ENCODE measurements at regions not wholly inside any gene's neighbourhood (a gene's known extent, or its start where the extent isn't known, plus 50 kb on each side); places are given as distances from the start of the nearest gene placed in this dataset.

DNA sequence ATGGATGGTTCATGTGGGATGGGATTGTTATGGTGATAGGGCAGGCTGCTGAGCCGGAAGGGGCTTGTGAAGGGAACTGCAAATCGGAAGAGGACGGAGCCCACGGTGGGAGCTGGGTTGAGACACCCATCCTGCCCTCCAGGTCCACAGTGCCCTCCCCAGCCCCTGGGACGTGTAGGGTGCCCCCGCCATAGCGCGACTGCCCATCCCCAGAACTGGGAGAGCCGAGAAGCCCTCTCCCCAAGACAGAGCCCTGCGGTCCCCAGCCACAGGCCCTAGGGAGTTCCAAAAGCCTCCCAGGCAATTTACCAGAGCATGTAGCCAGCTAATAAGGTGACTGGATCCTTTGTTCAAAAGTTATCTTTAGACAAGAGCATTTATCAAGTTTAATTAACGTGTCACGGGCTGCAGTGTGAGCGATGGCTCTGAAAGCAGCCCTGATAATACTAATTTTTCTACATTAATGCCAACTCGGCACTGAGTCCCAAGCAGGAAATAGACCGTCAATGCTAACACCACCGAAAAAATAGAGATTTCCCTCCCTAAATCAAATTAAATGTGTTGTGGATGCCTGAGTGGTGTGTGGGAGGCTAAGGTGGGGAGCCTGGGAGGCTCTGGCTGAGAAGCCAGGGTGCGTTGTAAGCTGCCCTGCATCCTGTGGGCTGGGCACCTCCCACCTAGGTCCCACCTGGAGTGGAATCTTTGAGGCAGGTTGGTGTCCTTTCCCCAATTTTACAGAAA, 76.8 kb upstream of the RTL6 start:
- DNase-seq (ENCODE audit: extremely low read depth in 1 of 4, low spot score in 3 of 4) (no peak), ATAC-seq (no peak), FAIRE-seq (no peak)
- Histone ChIP-seq H2AFZ (ENCODE audit: low read depth, low read length) (no peak overlapping the region), H3K9me3 (replicated peaks; ENCODE audit: control insufficient read depth, insufficient read depth, low read depth, low read length) (no peaks in the 10 kb centered on the region), H3K27ac (ENCODE audit: extremely low read depth, low read depth, low read length) (no peak overlapping the region), H3K4me3 (no peak overlapping the region), H3K79me2 (ENCODE audit: control insufficient read depth, insufficient read depth, low read length) (no peaks in the 10 kb centered on the region), H3K27me3 (ENCODE audit: control insufficient read depth in 2 of 2, insufficient read depth in 2 of 2, low read length in 2 of 2) (peaks cover 2 to 60% of the 10 kb centered on the region in 2 experiments; a peak in 4 of 5 replicates), H3K4me1 (replicated peaks in 1 of 2; ENCODE audit: control insufficient read depth in 2 of 2, insufficient read depth in 2 of 2, low read length in 2 of 2) (peaks cover 0 to 5% of the 10 kb centered on the region in 2 experiments; a peak in 1 of 5 replicates), H3K9ac (ENCODE audit: insufficient read depth in 1 of 2, low read depth in 2 of 2, low read length in 2 of 2) (no peak overlapping the region), H3K4me2 (ENCODE audit: insufficient read depth, low read length) (no peak overlapping the region), H3K36me3 (ENCODE audit: control insufficient read depth, insufficient read depth, low read length) (no peaks in the 10 kb centered on the region), H3K9me1 (ENCODE audit: control insufficient read depth, insufficient read depth, low read length) (no peaks in the 10 kb centered on the region), H4K20me1 (replicated peaks; ENCODE audit: control insufficient read depth, insufficient read depth, low read length) (no peaks in the 10 kb centered on the region)
- in situ Hi-C loops (cut with MboI) (no loop called here), intact Hi-C loops (cut with micrococcal nuclease) (no loop called here)
- WGBS (ENCODE audit: insufficient coverage, low coverage, missing lambda C conversion rate): 0% methylated on average over 15 of the region's 17 CpGs
- TF ChIP-seq KDM1A (IDR thresholded peaks at IDR 0.05) (no peak), ZNF431 (CRISPR knock-in tag; IDR thresholded peaks at IDR 0.05) (no peak), ZNF668 (CRISPR knock-in tag; IDR thresholded peaks at IDR 0.05) (no peak), LCOR (CRISPR knock-in tag; IDR thresholded peaks at IDR 0.05) (no peak), NFE2L1 (tag; IDR thresholded peaks at IDR 0.05; ENCODE audit: borderline replicate concordance, low read depth) (no peak)
- CTCF ChIA-PET (ENCODE audit: low intra/inter-chr PET ratio): no interaction called here
- BruUV-seq (replicated peaks): no TSS peak
- POLR2A ChIA-PET: no interaction called here

DNA sequence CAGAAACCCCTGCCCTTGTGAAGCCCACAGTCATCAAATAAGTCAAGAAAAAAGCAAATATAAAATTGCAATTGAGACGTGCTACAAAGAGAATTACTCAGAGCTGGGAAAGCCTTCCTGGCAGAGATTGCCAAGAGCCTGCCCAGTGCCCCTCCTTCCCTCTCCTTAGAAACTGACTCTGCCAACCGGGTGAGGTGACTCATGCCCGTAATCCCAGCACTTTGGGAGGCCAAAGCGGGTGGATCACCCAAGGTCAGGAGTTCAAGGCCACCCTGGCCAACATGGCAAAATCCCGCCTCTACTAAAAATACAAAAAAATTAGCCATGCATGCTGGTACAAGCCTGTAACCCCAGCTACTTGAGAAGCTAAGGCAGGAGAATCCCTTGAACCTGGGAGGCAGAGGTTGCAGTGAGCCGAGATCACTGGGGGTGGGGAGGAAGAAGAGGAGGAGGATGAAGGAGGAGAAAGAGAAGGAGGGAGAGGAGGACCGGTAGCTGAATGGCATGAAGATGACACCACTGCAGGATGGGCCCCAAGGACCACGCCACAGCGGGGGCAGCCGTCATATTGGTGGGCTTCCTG, 76.1 kb upstream of the RTL6 start:
- no peaks in the 10 kb centered on the region for H3K36me3 ChIP-seq (ENCODE audit: control insufficient read depth, insufficient read depth, low read length)
- H3K4me3 ChIP-seq: no peak overlapping the region
- no peak overlapping the region for H2AFZ ChIP-seq (ENCODE audit: low read depth, low read length)
- in situ Hi-C loops (cut with MboI): no loop called here
- ChIA-PET POLR2A (no interaction called here), CTCF (ENCODE audit: low intra/inter-chr PET ratio) (no interaction called here)
- no peak for DNase-seq (ENCODE audit: extremely low read depth in 1 of 4, low spot score in 3 of 4)
- no TSS peak for BruUV-seq (replicated peaks)
- H3K9me1 ChIP-seq (ENCODE audit: control insufficient read depth, insufficient read depth, low read length): no peaks in the 10 kb centered on the region
- no peaks in the 10 kb centered on the region for H3K9me3 ChIP-seq (replicated peaks; ENCODE audit: control insufficient read depth, insufficient read depth, low read depth, low read length)
- H3K4me1 ChIP-seq (replicated peaks in 1 of 2; ENCODE audit: control insufficient read depth in 2 of 2, insufficient read depth in 2 of 2, low read length in 2 of 2): peaks cover 0 to 5% of the 10 kb centered on the region in 2 experiments; a peak in 2 of 5 replicates
- no peaks in the 10 kb centered on the region for H4K20me1 ChIP-seq (replicated peaks; ENCODE audit: control insufficient read depth, insufficient read depth, low read length)
- intact Hi-C loops (cut with micrococcal nuclease): no loop called here
- H3K79me2 ChIP-seq (ENCODE audit: control insufficient read depth, insufficient read depth, low read length): no peaks in the 10 kb centered on the region
- no peak overlapping the region for H3K9ac ChIP-seq (ENCODE audit: insufficient read depth in 1 of 2, low read depth in 2 of 2, low read length in 2 of 2)
- H3K27ac ChIP-seq (ENCODE audit: extremely low read depth, low read depth, low read length): no peak overlapping the region
- no peak for ATAC-seq
- no peak for FAIRE-seq
- no peak overlapping the region for H3K4me2 ChIP-seq (ENCODE audit: insufficient read depth, low read length)
- WGBS (ENCODE audit: insufficient coverage, low coverage, missing lambda C conversion rate): 0% methylated on average over 5 of the region's 10 CpGs
- H3K27me3 ChIP-seq (ENCODE audit: control insufficient read depth in 2 of 2, insufficient read depth in 2 of 2, low read length in 2 of 2): peaks cover 2 to 55% of the 10 kb centered on the region in 2 experiments; a peak in 4 of 5 replicates
- no peak for TF ChIP-seq ILK (tag; IDR thresholded peaks at IDR 0.05; ENCODE audit: borderline replicate concordance, low read depth)
- TF ChIP-seq, protein P1, sequence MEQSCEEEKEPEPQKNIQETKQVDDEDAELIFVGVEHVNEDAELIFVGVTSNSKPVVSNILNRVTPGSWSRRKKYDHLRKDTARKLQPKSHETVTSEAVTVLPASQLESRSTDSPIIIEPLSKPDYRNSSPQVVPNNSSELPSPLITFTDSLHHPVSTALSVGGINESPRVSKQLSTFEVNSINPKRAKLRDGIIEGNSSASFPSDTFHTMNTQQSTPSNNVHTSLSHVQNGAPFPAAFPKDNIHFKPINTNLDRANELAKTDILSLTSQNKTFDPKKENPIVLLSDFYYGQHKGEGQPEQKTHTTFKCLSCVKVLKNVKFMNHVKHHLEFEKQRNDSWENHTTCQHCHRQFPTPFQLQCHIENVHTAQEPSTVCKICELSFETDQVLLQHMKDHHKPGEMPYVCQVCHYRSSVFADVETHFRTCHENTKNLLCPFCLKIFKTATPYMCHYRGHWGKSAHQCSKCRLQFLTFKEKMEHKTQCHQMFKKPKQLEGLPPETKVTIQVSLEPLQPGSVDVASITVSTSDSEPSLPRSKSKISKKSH (CRISPR knock-in tag; IDR thresholded peaks at IDR 0.05): no peak
- TF ChIP-seq, protein P2, sequence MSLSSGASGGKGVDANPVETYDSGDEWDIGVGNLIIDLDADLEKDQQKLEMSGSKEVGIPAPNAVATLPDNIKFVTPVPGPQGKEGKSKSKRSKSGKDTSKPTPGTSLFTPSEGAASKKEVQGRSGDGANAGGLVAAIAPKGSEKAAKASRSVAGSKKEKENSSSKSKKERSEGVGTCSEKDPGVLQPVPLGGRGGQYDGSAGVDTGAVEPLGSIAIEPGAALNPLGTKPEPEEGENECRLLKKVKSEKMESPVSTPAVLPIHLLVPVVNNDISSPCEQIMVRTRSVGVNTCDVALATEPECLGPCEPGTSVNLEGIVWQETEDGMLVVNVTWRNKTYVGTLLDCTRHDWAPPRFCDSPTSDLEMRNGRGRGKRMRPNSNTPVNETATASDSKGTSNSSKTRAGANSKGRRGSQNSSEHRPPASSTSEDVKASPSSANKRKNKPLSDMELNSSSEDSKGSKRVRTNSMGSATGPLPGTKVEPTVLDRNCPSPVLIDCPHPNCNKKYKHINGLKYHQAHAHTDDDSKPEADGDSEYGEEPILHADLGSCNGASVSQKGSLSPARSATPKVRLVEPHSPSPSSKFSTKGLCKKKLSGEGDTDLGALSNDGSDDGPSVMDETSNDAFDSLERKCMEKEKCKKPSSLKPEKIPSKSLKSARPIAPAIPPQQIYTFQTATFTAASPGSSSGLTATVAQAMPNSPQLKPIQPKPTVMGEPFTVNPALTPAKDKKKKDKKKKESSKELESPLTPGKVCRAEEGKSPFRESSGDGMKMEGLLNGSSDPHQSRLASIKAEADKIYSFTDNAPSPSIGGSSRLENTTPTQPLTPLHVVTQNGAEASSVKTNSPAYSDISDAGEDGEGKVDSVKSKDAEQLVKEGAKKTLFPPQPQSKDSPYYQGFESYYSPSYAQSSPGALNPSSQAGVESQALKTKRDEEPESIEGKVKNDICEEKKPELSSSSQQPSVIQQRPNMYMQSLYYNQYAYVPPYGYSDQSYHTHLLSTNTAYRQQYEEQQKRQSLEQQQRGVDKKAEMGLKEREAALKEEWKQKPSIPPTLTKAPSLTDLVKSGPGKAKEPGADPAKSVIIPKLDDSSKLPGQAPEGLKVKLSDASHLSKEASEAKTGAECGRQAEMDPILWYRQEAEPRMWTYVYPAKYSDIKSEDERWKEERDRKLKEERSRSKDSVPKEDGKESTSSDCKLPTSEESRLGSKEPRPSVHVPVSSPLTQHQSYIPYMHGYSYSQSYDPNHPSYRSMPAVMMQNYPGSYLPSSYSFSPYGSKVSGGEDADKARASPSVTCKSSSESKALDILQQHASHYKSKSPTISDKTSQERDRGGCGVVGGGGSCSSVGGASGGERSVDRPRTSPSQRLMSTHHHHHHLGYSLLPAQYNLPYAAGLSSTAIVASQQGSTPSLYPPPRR (CRISPR knock-in tag; IDR thresholded peaks at IDR 0.05; ENCODE audit: borderline replicate concordance): no peak

Data from K562 (cell line).